DND-41 (cell line): ENCODE measurements at regions not wholly inside any gene's neighbourhood (a gene's known extent, or its start where the extent isn't known, plus 50 kb on each side); places are given as distances from the start of the nearest gene placed in this dataset.

ENCODE experiments used
- ATAC-seq: fragments of 200-7000 bp; cut with Tn5 transposase; 3 replicates; pipeline ENCODE4 v1.9.1; 2021; ENCODE audit warnings: low read depth; ENCODE audit not compliant: insufficient read depth
- DNase-seq: peaks from one replicate; pipeline ENCODE4 v3.0.0-alpha.2; 2020
- H2AFZ ChIP-seq: 2 replicates; pipeline ENCODE4 v1.6.0; 2012; ENCODE audit warnings: low read depth, low read length
- H3K27ac ChIP-seq: 2 replicates; pipeline ENCODE4 v1.5.1; 2012; ENCODE audit warnings: low read length, inconsistent platforms
- H3K27me3 ChIP-seq: fragments of 200-600 bp; sonication (generic); 2 replicates; pipeline ENCODE4 v1.6.0; 2012; ENCODE audit warnings: low read length, mild to moderate bottlenecking, inconsistent platforms; ENCODE audit not compliant: insufficient read depth, poor library complexity
- H3K36me3 ChIP-seq: 2 replicates; pipeline ENCODE4 v1.5.1; 2012; ENCODE audit warnings: low read length, inconsistent platforms; ENCODE audit not compliant: insufficient read depth
- H3K4me1 ChIP-seq: 2 replicates; pipeline ENCODE4 v1.5.1; 2012; ENCODE audit warnings: mild to moderate bottlenecking, low read length; ENCODE audit not compliant: insufficient read depth
- H3K4me2 ChIP-seq: 2 replicates; pipeline ENCODE4 v1.6.0; 2012; ENCODE audit warnings: mild to moderate bottlenecking, moderate library complexity, low read length, inconsistent platforms; ENCODE audit not compliant: insufficient read depth
- H3K4me3 ChIP-seq, 2 experiments: fragments of 200-600 bp in 1 of 2; shearing (Covaris generic) in 1 of 2; 2 replicates each; pipeline ENCODE4 v1.5.1; 2012 to 2016; ENCODE audit warnings: inconsistent platforms in 2 of 2, low read length in 2 of 2, mild to moderate bottlenecking in 2 of 2, low read depth in 1 of 2, moderate library complexity in 1 of 2
- H3K79me2 ChIP-seq: 2 replicates; pipeline ENCODE4 v1.6.0; 2012; ENCODE audit warnings: low read length, inconsistent platforms; ENCODE audit not compliant: insufficient read depth
- H3K9ac ChIP-seq: 2 replicates; pipeline ENCODE4 v1.6.0; 2012; ENCODE audit warnings: low read depth, mild to moderate bottlenecking, inconsistent platforms, low read length, moderate library complexity
- H3K9me3 ChIP-seq: 2 replicates; pipeline ENCODE4 v1.5.1; 2012; ENCODE audit warnings: low read length, moderate library complexity, mild to moderate bottlenecking, inconsistent platforms; ENCODE audit not compliant: insufficient read depth, severe bottlenecking
- H4K20me1 ChIP-seq: 2 replicates; pipeline ENCODE4 v1.6.0; 2012; ENCODE audit warnings: low read length; ENCODE audit not compliant: insufficient read depth
- EZH2 ChIP-seq: IDR thresholded peaks from 3 replicates; pipeline ENCODE4 v1.6.1; 2012; ENCODE audit warnings: borderline replicate concordance, low read depth, mild to moderate bottlenecking, moderate library complexity, low read length, inconsistent platforms; ENCODE audit not compliant: severe bottlenecking
- TF ChIP-seq, protein P1 (sequence below): IDR thresholded peaks from 2 replicates; pipeline ENCODE4 v1.5.1; 2012; ENCODE audit warnings: borderline replicate concordance, low read length, moderate library complexity, mild to moderate bottlenecking; ENCODE audit not compliant: poor library complexity, severe bottlenecking; ENCODE audit errors: extremely low read depth

- Histone ChIP-seq H3K4me2 (no peak overlapping the region), H2AFZ (no peak overlapping the region), H3K27me3 (no peaks in the 10 kb centered on the region), H3K79me2 (no peaks in the 10 kb centered on the region), H3K9me3 (no peaks in the 10 kb centered on the region), H3K27ac (no peak overlapping the region), H4K20me1 (no peaks in the 10 kb centered on the region), H3K36me3 (no peaks in the 10 kb centered on the region), H3K4me3 (no peak overlapping the region), H3K4me1 (no peaks in the 10 kb centered on the region), H3K9ac (no peak overlapping the region)
- DNase-seq = no peak
- no peak for ATAC-seq
- TF ChIP-seq EZH2 = no peak
- TF ChIP-seq, protein P1, sequence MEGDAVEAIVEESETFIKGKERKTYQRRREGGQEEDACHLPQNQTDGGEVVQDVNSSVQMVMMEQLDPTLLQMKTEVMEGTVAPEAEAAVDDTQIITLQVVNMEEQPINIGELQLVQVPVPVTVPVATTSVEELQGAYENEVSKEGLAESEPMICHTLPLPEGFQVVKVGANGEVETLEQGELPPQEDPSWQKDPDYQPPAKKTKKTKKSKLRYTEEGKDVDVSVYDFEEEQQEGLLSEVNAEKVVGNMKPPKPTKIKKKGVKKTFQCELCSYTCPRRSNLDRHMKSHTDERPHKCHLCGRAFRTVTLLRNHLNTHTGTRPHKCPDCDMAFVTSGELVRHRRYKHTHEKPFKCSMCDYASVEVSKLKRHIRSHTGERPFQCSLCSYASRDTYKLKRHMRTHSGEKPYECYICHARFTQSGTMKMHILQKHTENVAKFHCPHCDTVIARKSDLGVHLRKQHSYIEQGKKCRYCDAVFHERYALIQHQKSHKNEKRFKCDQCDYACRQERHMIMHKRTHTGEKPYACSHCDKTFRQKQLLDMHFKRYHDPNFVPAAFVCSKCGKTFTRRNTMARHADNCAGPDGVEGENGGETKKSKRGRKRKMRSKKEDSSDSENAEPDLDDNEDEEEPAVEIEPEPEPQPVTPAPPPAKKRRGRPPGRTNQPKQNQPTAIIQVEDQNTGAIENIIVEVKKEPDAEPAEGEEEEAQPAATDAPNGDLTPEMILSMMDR = no peak
Measured at GRCh38 chr3:7913283-7913682, 588.3 kb upstream of the LMCD1 start.

DNA sequence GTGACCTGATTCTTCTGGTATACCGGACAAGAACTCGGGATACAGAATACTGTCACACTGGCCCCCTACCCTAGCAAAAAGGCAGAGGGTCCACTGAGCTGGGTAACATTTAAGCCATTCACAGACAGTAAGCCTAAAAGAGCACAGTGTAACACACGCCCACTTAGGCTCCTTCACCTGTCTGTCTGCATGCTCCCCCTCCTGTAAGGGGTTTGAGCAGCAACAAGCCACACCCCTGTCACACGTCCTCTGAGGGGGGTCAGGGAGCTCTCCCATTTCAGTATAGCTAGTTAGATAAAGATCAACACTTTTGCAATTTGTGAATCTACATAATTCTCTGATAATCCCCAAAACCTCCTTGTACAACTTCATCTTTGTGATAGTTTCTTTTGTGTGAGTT lies 586.3 kb upstream of the LMCD1 start:
- Histone ChIP-seq H3K9me3 (no peaks in the 10 kb centered on the region), H4K20me1 (no peaks in the 10 kb centered on the region), H3K4me2 (no peak overlapping the region), H3K27me3 (no peaks in the 10 kb centered on the region), H2AFZ (no peak overlapping the region), H3K4me3 (no peak overlapping the region), H3K79me2 (no peaks in the 10 kb centered on the region), H3K36me3 (no peaks in the 10 kb centered on the region), H3K9ac (no peak overlapping the region), H3K4me1 (no peaks in the 10 kb centered on the region), H3K27ac (no peak overlapping the region)
- ATAC-seq (no peak), DNase-seq (no peak)
- TF ChIP-seq, protein P1 = no peak
- no peak for TF ChIP-seq EZH2

GRCh38 chr3:7917443-7918151 lies 584.0 kb upstream of the LMCD1 start:
- no peak overlapping the region for H3K4me2 ChIP-seq
- TF ChIP-seq EZH2 = no peak
- TF ChIP-seq, protein P1 = no peak

More at GRCh38 chr3:7917443-7918151, 584.0 kb upstream of the LMCD1 start:
- ATAC-seq = no peak
- no peak for DNase-seq
- Histone ChIP-seq H3K27me3 (no peaks in the 10 kb centered on the region), H3K4me1 (no peaks in the 10 kb centered on the region), H3K9me3 (no peaks in the 10 kb centered on the region), H3K4me3 (no peak overlapping the region), H3K27ac (no peak overlapping the region), H3K9ac (no peak overlapping the region), H4K20me1 (no peaks in the 10 kb centered on the region), H3K36me3 (no peaks in the 10 kb centered on the region), H2AFZ (no peak overlapping the region), H3K79me2 (no peaks in the 10 kb centered on the region)
